Fibroblast of skin of right biceps (primary cell): ENCODE measurements at regions not wholly inside any gene's neighbourhood (a gene's known extent, or its start where the extent isn't known, plus 50 kb on each side); places are given as distances from the start of the nearest gene placed in this dataset.
"Not testable (repeated sequence)": the region's sequence is repeated elsewhere in the genome, so short reads cannot be mapped to it uniquely, and the experiment has no call there.

ENCODE experiments used
- DNase-seq: peaks from one replicate; pipeline ENCODE4 v3.0.0-alpha.2; 2013

GRCh38 chr4:81700189-81700588, 228.5 kb upstream of the RASGEF1B start:
- DNase-seq, result no peak

- no peak for DNase-seq
Measured at GRCh38 chr4:81698538-81699296, 227.0 kb upstream of the RASGEF1B start.

DNA sequence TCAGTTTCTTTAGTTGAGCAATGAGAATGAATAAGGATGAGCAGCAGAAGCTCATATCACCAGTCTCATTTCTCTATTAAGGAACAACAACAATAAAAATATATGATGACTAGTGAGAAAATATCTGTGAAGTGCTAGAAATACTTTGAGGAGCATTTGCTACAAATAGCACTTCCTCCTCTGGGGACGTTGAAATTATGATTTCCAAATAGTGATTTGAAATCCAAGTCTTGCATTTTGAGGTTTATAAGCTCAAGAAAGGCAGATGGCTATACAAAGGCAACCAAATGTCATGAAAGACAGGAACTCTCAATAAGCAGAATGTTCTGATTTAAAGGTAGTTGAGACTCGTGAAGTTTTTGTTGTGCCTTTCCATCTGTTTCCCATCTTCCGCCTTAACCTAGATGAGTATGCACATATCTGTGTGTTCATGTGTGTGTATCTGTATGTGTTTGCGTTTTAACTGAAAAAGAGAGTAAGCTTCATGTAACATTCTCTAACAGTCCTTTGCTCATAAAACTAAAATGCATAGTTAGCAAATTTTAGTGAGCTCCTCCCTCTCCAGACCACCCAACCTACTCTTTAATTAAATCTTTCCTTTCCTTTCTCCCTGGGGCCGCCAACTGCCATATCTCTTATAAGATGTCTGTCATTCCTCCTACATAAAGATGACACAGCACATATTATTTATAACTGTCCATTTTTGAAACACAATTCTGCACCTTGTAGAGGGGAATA, 222.6 kb upstream of the RASGEF1B start:
- no peak for DNase-seq

- no peak for DNase-seq
Measured at GRCh38 chr4:81690871-81691270, 219.2 kb upstream of the RASGEF1B start.

DNA sequence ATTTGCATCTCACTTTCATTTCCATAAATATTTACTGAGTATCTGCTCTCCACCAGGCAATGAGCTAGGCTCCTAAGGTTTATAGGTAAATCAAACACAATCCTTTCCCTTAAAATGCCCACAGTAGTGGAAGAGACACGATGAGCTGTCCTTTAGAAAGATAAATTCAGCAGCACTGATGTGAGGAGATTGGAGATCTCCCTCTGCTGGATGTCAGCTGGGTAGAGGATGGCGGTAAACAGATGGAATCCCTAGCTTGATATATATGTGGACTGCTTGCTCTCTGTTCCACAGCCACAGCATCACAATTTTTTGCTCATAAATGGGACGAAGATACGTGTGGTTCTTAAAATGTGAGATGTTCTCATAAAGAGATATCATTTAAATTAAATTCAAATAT, 216.4 kb upstream of the RASGEF1B start:
- DNase-seq, result peak; percentile 2

- DNase-seq, result no peak
Measured at GRCh38 chr4:81687471-81687870, 215.8 kb upstream of the RASGEF1B start.

GRCh38 chr4:81685104-81685503, 213.4 kb upstream of the RASGEF1B start:
- no peak for DNase-seq

DNA sequence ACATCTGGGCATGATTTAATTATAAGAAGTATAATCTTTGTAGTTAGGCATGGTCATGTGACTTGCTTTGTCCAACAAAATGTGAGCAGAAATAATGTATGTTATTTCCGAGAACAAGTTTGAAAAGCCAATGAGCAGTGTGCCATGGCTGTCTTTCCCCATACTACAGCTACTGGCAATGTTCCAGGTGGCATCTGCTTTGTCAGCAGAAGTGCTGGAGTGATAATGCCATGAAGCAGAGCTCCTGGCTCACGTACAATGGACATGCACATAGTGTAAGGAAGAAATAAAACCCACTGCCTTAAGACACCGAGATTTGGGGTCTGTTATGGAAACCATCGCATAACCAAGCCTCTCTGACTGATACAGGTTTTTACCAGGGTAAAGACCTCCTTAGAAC, 212.6 kb upstream of the RASGEF1B start:
- no peak for DNase-seq

DNA sequence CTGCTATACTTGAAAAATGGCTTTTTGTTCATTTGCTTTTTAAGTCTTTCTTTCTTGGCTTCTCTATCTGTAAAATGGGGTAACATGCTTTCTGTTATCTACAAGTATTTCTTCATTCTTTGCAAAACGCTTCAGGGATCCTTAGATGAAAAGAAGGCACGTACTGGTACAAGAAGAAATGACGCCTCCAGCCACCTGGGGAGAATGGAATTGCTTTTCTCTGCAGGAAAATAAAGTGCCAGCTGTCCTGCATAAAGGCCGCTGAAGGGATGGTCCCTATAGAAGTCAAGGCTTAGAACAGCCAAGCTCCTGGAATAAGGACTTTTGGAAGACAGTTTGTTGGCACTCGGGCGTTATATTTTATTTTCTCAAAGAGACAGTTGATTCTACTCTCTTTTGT, 210.8 kb upstream of the RASGEF1B start:
- no peak for DNase-seq

GRCh38 chr4:81679315-81679714, 207.6 kb upstream of the RASGEF1B start:
- DNase-seq, result no peak

DNA sequence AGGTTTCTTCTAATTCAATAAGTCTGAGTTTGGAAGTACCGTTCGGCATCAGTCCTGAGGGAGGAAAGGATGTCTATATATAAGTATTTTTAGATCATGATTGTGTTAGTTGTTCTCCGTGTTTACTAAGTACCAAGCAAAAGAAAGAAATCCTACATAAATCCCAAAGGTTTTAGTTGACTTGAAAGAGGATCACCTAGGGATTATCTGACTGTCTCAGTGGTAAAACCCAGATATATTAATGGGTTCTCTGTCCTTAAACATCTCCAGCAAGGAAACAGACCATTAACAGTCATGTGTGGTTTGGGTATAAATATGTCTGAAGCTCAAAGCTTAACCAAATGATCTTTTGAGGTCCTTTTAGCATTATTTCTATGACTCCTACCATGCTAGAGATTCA, 207.1 kb upstream of the RASGEF1B start:
- DNase-seq, result no peak

GRCh38 chr4:81676537-81676936, 204.8 kb upstream of the RASGEF1B start:
- DNase-seq, result no peak

DNA sequence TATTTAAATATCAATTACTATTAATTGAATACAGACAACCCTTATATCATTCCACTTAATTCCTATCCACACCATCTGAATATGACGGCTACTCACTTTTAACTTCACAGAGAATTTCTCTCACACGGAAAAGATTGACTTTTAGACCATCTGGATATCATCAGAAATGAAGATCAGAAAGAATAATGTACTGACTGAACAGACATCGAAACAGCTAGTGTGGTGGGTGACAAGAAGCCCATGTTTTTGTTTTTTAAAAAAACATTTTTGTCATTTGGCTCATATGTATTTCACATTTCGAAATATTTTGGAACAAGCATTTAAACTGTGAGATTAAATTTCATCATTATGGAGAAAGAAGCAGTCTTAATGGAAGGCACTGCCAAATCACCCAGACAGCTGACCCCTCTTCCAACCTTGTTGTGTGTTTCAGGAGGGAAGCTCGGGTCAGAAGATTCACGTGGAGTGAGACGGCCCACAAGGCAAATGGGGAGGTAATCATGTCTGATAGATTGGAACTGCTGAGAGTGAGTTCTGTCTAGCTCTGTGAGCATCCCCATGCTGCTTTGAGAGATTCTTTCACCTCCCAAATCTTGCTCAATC, 204.2 kb upstream of the RASGEF1B start:
- no peak for DNase-seq

- DNase-seq, result no peak
Measured at GRCh38 chr4:81673961-81674360, 202.3 kb upstream of the RASGEF1B start.

DNA sequence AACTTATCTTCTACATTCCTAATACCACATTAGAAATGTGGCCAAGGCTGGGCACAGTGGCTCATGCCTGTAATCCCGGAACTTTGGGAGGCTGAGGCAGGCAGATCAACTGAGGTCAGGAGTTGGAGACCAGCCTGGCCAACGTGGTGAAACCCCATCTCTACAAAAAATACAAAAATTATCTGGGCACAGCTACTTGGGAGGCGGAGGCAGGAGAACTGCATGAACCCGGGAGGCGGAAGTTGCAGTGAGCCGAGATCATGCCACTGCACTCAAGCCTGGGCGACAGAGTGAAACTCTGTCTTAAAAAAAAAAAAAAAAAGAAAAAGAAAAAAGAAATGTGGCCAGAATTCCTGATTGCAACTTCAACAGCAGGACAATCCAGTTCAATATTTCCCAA, 196.6 kb upstream of the RASGEF1B start:
- not testable (repeated sequence) for DNase-seq

- DNase-seq, result no peak
Measured at GRCh38 chr4:81667539-81667938, 195.8 kb upstream of the RASGEF1B start.

- DNase-seq, result no peak
Measured at GRCh38 chr4:81666491-81666890, 194.8 kb upstream of the RASGEF1B start.

GRCh38 chr4:81665649-81666048, 193.9 kb upstream of the RASGEF1B start:
- DNase-seq, result no peak

DNA sequence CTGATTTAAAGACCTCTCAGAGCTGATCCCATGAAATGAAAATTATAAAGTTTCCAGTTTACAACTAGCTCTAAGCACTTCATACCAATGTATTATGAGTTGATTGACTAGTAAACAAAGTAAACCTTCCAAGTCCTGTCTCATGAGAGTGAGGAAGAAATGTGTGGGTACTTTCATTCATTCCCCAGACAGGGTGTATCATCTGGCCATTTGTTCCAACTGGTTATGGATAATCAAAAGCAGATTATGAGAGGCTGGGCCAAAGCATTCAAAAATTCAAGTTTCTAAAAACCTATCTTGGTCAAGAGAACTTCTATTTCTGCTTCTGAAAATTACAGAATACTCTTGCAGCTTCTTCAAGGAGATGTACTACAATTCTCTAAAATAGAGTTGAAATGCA, 193.3 kb upstream of the RASGEF1B start:
- no peak for DNase-seq

DNA sequence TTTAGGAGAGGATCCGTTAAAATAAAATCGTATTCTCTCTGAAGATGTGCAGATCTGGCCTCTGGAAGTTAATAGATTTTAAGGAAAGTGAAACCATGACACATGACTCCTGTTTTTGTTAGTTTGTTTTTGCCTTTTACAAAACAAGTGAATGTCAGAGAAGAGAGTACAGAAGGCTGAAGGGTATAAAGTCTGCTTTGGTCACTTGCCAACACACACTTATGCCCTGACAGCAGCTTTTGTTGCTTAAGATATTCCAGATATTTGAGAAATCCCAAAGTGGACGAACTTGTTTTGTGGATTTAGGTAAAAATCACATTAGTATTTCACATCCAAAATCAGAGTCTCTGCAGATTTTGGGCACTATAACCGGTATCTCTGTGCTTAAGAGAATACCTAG, 192.4 kb upstream of the RASGEF1B start:
- no peak for DNase-seq

DNA sequence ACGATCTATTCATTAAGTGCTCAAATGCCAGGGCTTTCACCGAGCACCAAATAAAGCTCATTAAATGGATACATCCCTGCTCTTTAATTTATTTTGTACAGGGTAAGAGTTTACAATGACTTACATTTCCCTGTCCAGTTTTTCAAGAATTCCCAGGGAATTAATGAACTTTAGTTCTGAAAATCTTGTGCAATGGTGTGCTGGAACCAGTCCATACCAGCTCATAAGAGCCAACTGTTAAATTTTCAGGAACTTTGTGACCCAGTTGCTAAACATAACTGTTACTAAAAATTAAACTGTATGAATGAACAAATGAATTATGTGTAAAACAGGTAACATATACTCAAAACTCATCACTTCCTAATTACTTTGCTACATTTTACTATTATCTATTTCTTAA, 191.7 kb upstream of the RASGEF1B start:
- DNase-seq, result no peak

DNA sequence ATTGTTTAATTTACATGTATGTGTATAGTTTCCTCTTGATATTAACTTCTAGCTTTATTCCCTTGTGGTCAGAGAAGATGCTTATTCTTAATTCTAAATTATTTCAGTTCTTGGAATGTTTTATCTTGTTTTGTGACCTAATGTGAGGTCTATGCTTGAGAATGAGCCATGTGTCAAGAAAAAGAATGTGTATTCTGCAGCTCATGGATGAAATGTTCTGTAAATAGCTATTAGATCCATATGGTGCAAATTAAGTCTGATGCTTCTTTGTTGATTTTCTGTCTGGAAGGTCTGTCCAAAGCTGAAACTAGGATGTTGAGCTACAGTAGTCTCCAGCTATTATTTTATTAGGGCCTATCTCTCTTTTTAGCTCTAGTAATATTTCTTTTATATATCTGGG, 187.3 kb upstream of the RASGEF1B start:
- DNase-seq, result no peak

- DNase-seq, result no peak
Measured at GRCh38 chr4:81652069-81652478, 180.4 kb upstream of the RASGEF1B start.

- DNase-seq, result peak; percentile 14
Measured at GRCh38 chr4:81651243-81651899, 179.7 kb upstream of the RASGEF1B start.
